Epithelial cell of proximal tubule (primary cell): ENCODE measurements at regions not wholly inside any gene's neighbourhood (a gene's known extent, or its start where the extent isn't known, plus 50 kb on each side); places are given as distances from the start of the nearest gene placed in this dataset.

Experiments
- DNase-seq: peaks from one replicate; pipeline ENCODE4 v3.0.0-alpha.2; 2011; ENCODE audit warnings: low read depth
- H3K4me3 ChIP-seq: 2 replicates; pipeline ENCODE4 v1.5.1; 2011; ENCODE audit warnings: low read depth, mild to moderate bottlenecking, low read length
- CTCF ChIP-seq: conservative IDR thresholded peaks from 2 replicates; pipeline ENCODE4 v1.5.1; 2012; ENCODE audit warnings: low read depth, mild to moderate bottlenecking, low read length

- no peak for TF ChIP-seq CTCF
- H3K4me3 ChIP-seq: no peak overlapping the region
- no peak for DNase-seq
Measured at GRCh38 chr6:11442495-11442894, 95.1 kb upstream of the TMEM170B start.

GRCh38 chr6:11439876-11440275, 97.7 kb upstream of the TMEM170B start:
- DNase-seq: no peak
- H3K4me3 ChIP-seq: no peak overlapping the region
- TF ChIP-seq CTCF: no peak

- H3K4me3 ChIP-seq: no peak overlapping the region
- no peak for DNase-seq
- no peak for TF ChIP-seq CTCF
Measured at GRCh38 chr6:11439017-11439420, 98.5 kb upstream of the TMEM170B start.

GRCh38 chr6:11437824-11438459, 99.6 kb upstream of the TMEM170B start:
- H3K4me3 ChIP-seq: no peak overlapping the region
- no peak for TF ChIP-seq CTCF
- DNase-seq: no peak

- no peak overlapping the region for H3K4me3 ChIP-seq
- no peak for DNase-seq
- TF ChIP-seq CTCF: no peak
Measured at GRCh38 chr6:11436508-11437096, 100.9 kb upstream of the TMEM170B start.

- no peak for TF ChIP-seq CTCF
- no peak for DNase-seq
- H3K4me3 ChIP-seq: no peak overlapping the region
Measured at GRCh38 chr6:11434565-11435326, 102.8 kb upstream of the TMEM170B start.

GRCh38 chr6:11433860-11434259, 103.7 kb upstream of the TMEM170B start:
- TF ChIP-seq CTCF: no peak
- no peak overlapping the region for H3K4me3 ChIP-seq
- no peak for DNase-seq
